ENCODE measurements at regions not wholly inside any gene's neighbourhood (a gene's known extent, or its start where the extent isn't known, plus 50 kb on each side); places are given as distances from the start of the nearest gene placed in this dataset.

DNA sequence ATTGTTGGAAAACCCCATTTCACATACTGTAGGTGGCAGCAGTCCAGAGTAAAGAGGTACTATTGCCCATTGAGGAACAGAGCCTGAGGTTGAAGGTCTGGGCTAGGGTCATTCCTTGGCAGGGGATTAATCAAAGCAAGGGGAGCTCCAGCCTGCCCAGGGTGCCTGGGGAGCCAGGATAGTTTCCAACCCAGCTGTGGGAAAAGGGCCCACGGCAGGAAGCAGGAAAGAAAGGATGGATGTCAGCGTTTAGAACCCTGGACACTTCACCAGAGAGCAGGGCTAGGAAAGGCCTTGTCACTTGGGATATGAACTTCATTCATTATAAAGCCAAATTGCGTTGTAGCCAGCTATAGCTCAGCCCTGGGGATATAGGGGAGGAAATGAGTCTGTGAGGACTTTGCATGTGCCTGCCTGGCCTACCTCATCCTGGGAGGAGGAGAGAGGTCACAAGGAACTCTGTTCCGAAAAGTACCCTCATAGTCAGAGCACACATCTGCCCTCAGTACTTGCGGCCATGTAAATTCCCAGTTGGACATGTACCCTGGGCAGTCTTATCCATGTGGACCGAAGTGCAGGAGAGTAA is 140.2 kb upstream of the COPS8 start:
- TF ChIP-seq CTCF (IDR thresholded peaks at IDR 0.05; ENCODE audit: control extremely low read depth in 1 of 3, insufficient read depth in 1 of 3, low read depth in 1 of 3, low read length in 3 of 3) (no peak), JUND (IDR thresholded peaks at IDR 0.05; ENCODE audit: low read length) (no peak), EZH2 (IDR thresholded peaks at IDR 0.05; ENCODE audit: low read depth, low read length, severe bottlenecking) (no peak), BACH1 (IDR thresholded peaks at IDR 0.05; ENCODE audit: low read length) (no peak), RNF2 (IDR thresholded peaks at IDR 0.05; ENCODE audit: borderline replicate concordance, low read depth, low read length, missing control alignments, poor library complexity, severe bottlenecking) (no peak), FOSL1 (IDR thresholded peaks at IDR 0.05; ENCODE audit: insufficient read depth, low read depth, low read length) (no peak), POLR2AphosphoS5 (IDR thresholded peaks at IDR 0.05; ENCODE audit: low read depth, low read length) (no peak), RBBP5 (IDR thresholded peaks at IDR 0.05; ENCODE audit: borderline replicate concordance, low read depth, low read length) (no peak)
- TF ChIP-seq, protein P1, sequence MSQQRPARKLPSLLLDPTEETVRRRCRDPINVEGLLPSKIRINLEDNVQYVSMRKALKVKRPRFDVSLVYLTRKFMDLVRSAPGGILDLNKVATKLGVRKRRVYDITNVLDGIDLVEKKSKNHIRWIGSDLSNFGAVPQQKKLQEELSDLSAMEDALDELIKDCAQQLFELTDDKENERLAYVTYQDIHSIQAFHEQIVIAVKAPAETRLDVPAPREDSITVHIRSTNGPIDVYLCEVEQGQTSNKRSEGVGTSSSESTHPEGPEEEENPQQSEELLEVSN (IDR thresholded peaks at IDR 0.05), result no peak

All from H1 (cell line).